SU-DHL-6 (cell line): ENCODE measurements at regions not wholly inside any gene's neighbourhood (a gene's known extent, or its start where the extent isn't known, plus 50 kb on each side); places are given as distances from the start of the nearest gene placed in this dataset.

Experiments used
- EZH2phosphoT487 ChIP-seq: fragments of 200-600 bp; sonication (generic), shearing (Covaris generic); conservative IDR thresholded peaks from 2 replicates; pipeline ENCODE4 v1.6.1; 2018; ENCODE audit warnings: mild to moderate bottlenecking, antibody characterized with exemption, low read length, moderate library complexity, mixed read lengths
- TF ChIP-seq, protein P1 (sequence below): fragments of 200-600 bp; sonication (generic); IDR thresholded peaks from one replicate; pipeline ENCODE4 v1.5.1; 2017; ENCODE audit warnings: antibody characterized with exemption, mild to moderate bottlenecking, low read length, moderate library complexity; ENCODE audit not compliant: insufficient read depth, poor library complexity, severe bottlenecking

DNA sequence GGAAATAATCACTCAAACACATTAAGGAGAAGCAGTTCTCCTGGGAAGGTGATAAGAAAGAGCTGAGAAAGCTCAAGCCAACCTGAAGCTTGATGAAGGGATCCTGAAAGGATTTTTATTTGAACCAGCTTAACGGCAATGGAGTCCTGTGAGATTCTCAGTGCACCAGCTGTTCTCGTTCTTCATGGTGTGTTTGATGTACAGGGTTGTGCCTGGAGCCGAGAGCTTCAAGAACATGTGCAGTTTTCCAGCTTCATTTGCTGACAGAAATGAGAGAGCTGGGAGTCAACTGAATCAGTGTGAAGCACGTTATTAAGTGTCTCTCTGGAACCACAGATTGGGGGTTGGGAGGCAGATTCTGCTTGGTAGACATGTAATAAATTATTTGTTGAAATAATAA is 115.7 kb downstream of the ANKRD50 start:
- TF ChIP-seq, protein P1, sequence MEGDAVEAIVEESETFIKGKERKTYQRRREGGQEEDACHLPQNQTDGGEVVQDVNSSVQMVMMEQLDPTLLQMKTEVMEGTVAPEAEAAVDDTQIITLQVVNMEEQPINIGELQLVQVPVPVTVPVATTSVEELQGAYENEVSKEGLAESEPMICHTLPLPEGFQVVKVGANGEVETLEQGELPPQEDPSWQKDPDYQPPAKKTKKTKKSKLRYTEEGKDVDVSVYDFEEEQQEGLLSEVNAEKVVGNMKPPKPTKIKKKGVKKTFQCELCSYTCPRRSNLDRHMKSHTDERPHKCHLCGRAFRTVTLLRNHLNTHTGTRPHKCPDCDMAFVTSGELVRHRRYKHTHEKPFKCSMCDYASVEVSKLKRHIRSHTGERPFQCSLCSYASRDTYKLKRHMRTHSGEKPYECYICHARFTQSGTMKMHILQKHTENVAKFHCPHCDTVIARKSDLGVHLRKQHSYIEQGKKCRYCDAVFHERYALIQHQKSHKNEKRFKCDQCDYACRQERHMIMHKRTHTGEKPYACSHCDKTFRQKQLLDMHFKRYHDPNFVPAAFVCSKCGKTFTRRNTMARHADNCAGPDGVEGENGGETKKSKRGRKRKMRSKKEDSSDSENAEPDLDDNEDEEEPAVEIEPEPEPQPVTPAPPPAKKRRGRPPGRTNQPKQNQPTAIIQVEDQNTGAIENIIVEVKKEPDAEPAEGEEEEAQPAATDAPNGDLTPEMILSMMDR = no peak
- TF ChIP-seq EZH2phosphoT487 = no peak
